ENCODE measurements at regions not wholly inside any gene's neighbourhood (a gene's known extent, or its start where the extent isn't known, plus 50 kb on each side); places are given as distances from the start of the nearest gene placed in this dataset.
A peak's percentile ranks its signal among the peaks of the same experiment; 100 is the strongest.
"Not testable (repeated sequence)": the region's sequence is repeated elsewhere in the genome, so short reads cannot be mapped to it uniquely, and the experiment has no call there.

DNA sequence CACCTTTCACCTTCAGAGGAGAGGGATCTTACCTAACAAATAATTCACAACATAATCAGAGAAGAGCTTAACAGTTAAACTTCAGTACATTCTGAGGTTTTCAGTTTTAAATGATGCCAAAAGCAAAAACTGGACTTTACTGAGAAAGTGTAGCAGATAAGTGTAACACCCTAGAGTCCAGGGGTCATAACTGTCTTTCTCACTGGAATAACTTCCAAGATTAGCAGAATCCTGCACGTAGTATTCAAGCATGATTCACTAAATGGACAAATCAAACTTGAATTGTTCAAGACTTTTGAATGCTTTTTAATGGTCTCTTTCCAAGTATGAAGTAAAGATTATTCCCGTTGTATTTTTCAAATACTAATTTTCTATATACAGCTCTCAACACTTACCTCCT is 180.1 kb upstream of the NREP start:
- no peak for DNase-seq

DNA sequence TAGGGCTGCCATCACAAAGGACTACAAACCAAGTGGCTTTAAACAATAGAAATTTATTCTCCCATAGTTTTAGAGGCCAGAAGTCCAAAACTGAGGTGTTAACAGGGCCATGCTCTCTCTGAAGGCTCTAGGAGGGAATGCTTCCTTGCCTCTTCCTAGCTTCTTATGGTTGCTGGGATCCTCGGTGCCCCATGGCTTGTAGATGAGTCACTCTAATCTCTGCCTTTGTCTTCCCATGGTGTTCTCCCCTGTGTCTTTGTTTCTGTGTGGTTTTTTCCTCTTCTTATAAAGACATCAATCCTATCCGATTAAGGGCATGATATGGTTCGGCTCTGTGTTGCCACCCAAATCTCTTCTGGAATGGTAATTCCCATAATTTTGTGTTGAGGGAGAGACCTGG is 178.8 kb upstream of the NREP start:
- no peak for DNase-seq

DNA sequence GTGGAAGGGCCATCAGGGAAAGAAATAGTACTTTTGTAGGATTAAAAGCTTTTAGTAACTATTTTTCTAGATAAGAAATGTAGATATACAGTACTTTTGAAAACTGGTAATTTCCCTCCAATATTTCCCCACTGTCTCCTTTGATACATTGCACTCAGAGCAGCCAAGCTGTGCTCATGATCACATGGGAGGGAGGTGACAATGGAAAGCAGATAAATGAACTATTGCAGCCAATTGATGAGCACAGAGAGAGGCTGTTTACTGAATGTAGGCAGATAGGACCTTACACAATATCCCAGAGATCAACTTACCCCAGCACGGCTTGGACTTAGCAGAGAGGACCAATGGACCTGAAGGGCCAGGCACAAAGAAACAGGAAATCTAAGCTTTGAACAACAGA is 178.0 kb upstream of the NREP start:
- no peak for DNase-seq

- DNase-seq, result no peak
These were observed 177.5 kb upstream of the NREP start for GRCh38 chr5:111934511-111934910.

DNA sequence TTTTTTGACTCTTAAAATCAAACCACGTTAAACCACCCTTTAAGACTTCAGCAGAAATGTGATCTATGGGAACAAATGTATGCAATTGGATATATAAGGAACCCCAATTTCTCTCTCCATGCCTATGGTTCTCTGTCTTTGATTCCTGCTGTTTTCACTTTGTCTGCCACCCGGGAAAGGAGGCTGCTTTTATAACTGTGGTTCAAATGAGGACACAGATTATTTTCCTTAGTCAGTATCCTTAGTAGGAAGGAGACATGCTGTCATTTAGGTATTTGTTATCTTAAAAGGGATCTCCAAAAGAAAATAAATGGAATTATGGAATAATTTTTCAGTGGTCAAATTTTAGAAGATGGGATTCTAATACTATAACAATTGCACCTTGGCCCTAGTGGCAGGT is 176.1 kb upstream of the NREP start:
- no peak for DNase-seq

DNA sequence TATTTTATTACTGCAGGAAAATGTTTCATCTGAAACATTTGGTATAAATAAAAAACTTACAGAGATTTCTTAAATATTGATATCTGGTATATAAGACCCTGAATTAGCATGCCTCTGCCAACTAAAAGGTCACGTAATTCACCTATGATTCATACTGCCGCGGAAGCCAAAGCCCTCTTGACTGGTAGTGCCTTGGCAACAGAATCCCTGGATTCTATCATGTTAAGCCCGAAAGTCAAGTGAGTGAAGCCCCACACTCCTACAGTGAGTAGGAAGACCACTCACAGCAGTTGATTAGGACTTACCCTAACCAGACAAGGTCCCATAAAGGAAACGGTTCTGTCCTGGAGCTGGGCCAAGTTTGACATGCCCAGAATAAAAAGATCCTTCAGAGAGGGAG is 175.6 kb upstream of the NREP start:
- no peak for DNase-seq

DNA sequence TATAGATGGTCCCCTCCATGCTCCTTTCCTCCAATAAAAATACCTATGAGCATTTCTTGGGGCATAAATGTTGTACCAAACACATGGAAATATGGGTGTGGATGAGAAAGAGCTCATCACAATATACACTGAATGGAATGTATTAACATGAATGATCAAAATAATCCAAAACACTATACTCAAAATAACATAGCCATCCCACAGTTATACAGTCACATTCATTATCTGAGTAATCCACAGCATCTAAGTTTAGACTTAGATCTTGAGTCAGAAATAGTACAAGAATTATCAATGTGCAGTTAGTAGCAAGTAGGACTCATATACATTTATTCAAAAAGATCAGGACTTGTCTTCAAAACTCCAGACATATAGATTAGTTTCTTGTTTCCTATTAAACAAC is 175.2 kb upstream of the NREP start:
- DNase-seq, result no peak

GRCh38 chr5:111931655-111932054 is 174.7 kb upstream of the NREP start:
- DNase-seq, result no peak

DNA sequence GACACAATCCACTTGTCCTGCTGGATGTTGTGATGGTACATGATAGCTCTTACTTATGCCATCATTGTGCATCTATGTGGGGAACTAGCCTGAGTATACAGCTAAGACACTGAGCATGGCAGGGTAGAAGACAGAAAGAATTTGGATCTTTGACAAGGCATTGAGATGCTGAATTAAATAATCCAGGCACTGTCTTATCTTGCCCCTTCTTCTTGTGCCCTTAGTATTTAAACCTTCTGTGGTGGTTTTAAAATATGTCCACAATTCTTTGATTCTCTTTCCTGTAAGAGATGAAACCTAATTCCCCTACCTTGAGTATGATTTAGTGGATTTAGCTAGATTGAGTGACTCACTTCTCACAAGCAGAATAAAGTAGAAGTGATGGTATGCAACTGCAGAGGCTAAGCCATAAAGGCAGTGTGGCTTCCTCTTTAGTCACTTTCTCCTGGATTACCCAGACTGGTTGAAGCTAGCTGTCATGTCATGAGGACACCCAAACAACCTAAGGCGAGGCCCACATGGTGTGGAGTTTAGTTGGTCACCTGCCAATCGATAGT is 174.0 kb upstream of the NREP start:
- DNase-seq, result no peak

DNA sequence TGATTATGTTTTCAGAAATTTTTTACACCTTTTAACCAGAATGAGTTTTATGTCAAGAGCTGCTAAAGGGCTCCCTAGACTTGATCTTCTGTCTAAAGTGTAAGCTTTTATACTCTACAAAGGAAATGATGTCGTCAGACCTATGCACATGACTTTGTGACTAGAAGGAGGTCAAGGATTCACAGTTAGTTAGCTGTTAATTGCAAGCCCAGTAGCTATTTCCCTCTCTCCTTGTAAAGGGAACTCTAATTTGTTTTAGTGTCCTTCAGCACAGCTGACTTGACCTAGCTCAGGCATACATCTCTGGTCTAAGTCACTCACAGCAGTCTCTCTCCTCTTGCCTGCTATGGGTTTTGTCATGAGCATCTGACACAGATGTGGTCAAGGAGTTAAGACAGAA is 173.5 kb upstream of the NREP start:
- DNase-seq, result no peak

- no peak for DNase-seq
These were observed 172.9 kb upstream of the NREP start for GRCh38 chr5:111929867-111930266.

- no peak for DNase-seq
These were observed 172.3 kb upstream of the NREP start for GRCh38 chr5:111929261-111929660.

GRCh38 chr5:111928511-111928910 is 171.5 kb upstream of the NREP start:
- no peak for DNase-seq

DNA sequence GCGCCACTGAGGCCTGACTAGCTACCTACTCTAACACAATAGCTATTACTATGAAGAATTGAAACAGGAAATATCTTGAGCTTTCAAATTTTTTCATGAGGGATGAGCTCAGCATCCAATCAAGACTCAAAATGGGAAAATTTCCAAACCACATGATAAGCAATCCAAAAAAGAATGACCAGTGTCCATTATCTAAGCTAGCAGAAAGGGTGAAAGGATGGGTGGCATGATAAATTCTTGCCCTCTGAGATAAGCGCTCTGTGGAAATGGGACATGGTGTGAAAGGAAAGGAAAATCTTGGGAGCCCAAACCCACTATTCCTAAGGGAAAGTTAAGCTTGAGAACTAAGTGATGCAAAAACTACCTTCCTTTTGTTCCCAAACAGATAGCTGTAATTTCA is 170.2 kb upstream of the NREP start:
- DNase-seq, result no peak

- DNase-seq, result no peak
These were observed 169.0 kb upstream of the NREP start for GRCh38 chr5:111926026-111926425.

- no peak for DNase-seq
These were observed 165.3 kb upstream of the NREP start for GRCh38 chr5:111922344-111922743.

DNA sequence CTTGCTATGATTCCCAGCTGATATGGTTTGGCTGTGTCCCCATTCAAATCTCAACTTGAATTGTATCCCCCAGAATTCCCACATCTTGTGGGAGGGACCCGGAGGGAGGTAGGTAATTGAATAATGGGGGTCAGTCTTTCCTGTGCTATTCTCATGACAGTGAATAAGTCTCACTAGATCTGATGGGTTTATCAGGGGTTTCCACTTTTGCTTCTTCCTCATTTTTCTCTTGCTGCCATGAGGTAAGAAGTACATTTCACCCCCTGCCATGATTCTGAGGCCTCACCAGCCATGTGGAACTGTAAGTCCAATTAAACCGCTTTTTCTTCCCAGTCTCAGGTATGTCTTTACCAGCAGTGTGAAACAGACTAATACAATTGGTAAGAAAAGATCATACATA is 164.7 kb upstream of the NREP start:
- DNase-seq, result not testable (repeated sequence)

DNA sequence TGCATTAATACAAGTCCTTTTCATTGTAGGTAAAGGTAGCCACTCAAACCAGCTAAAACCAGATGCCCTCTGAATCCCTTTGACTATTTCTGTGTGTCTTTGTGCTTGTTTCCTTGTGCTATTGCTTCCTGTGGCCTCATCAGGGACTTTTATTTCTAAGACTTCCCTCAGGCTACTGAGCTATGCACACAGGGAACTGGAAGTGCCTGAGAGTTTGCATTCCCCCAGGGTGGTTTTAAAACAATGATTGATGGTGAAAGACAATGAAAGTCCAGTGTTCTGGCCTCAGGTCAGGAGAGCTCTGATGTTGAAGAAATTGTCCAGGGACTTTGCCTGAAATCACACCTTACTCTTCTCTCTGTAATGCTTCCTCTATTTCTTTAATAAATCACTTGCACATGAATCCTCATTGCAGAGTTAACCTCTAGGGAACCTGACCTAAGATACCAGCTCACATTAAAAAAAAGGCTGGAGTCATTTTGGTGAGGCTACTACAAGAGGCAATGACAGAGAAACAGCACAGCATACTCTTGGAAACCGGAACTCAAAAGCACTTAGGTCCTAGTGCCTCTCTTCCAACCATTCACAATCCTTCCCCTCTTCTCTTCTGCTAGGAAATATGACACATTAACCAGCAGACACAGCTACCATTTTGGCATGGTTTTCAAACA is 158.1 kb upstream of the NREP start:
- peak; percentile 6 for DNase-seq

GRCh38 chr5:111902436-111902835 is 145.4 kb upstream of the NREP start:
- DNase-seq, result no peak

DNA sequence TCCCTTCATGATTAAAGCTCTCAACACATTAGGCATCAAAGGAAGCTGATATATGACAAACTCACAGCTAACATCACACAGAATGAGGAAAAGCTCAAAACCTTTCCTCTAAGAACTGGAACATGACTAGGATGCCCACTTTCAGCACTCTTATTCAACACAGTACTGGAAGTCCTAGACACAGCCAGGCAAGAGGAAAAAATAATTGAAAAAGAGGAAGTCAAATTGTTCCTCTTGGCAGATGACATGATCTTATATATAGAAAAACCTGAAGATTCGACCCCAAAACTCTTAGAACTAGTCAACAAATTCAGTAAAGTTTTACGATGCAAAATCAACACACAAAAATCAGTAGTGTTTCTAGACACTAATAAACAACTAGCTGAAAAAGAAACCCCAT is 144.3 kb upstream of the NREP start:
- no peak for DNase-seq

DNA sequence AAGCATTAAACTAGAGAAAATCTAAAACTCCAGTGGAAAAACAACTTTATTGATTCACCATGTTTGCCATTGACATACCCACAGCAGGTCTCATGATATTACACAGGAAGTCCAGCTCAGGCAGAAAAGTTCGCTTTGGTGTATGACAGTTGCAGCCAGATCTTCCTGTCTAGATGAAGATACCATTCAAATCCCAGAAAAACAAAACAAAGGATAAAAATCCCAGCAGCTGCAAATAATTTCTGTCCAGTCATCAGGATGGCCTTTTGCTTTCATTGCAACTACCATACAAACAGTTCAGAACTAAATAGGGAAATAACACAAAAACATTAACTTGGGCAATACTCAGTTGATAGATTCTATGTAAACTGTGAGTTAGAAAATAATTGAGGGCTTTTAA is 136.0 kb upstream of the NREP start:
- no peak for DNase-seq

GRCh38 chr5:111887706-111888105 is 130.7 kb upstream of the NREP start:
- DNase-seq, result no peak

DNA sequence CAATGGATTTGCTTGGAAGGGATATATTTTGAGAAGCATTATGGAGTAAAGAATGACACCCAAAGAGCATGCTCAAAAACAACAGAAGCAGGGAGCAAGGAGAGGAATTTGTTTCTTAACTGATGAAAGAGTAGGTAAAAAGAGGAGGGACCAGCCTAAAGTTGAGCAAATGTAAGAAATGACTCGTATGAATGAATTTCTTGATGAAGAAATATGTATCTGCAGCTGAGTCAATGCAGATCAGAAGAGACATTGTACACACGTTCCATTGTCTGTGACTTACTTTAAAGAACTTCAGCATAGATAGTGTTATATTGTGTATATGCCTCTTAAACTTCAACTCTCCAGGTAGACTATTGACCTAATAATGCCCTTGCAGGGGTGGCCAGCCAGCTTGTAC is 112.7 kb upstream of the NREP start:
- DNase-seq, result no peak

DNA sequence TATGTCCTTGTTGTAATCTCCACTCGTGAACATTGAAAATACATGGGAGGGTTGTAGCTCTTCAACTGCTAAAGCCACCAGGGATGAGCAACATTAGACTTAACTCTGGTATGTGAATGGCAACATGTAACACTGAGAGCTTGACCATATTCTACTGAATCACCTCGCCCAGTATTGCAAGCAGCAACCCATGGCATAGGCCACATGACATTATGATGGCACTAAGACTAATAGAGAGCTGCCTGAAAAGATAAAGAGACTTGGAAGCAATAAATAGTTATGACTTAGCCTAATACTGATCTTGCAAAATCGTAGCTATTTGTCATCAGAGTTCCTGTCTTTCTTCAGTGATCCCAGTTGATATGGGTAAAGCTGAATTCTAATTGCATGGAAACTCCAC is 108.4 kb upstream of the NREP start:
- DNase-seq, result no peak

DNA sequence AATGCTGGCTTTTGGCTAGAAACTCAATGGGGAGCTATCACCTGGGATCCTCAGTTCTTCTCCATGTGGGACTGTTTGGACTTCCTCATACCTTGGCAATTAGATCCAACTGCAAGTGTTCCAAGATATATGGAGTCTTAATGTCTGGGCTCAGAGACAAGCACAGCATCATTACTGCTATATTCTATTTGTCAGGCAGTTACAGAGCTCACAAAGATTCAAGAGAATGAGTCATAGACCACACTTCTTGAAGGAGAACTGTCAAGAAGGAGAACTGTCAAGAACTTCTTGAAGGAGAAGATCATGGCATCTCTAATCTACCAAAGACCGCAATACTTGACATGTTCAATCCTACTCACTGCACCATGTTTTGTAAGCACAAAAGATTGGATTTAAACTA is 106.8 kb upstream of the NREP start:
- no peak for DNase-seq

Data from retina (tissue), 1 donor.